ENCODE measurements at regions not wholly inside any gene's neighbourhood (a gene's known extent, or its start where the extent isn't known, plus 50 kb on each side); places are given as distances from the start of the nearest gene placed in this dataset.

GRCh38 chr5:125050926-125051325 is 304.5 kb upstream of the ZNF608 start:
- Histone ChIP-seq H4K8ac (ENCODE audit: low read depth, low read length) (no peak overlapping the region), H3K23ac (ENCODE audit: low read length) (no peak overlapping the region)

GRCh38 chr5:125052584-125052983 is 306.1 kb upstream of the ZNF608 start:
- Histone ChIP-seq H3K9me3 (ENCODE audit: insufficient read depth, low read depth, low read length) (no peaks in the 10 kb centered on the region), H3K23ac (ENCODE audit: low read length) (no peak overlapping the region), H3K27ac (ENCODE audit: low read depth, low read length) (no peak overlapping the region), H2AK5ac (ENCODE audit: low read length) (no peak overlapping the region), H3K9ac (ENCODE audit: low read length) (no peak overlapping the region), H3K4me3 (ENCODE audit: low read depth, low read length) (no peak overlapping the region), H3K79me2 (ENCODE audit: control insufficient read depth, insufficient read depth, low read length, poor library complexity) (no peaks in the 10 kb centered on the region), H2BK12ac (ENCODE audit: low read length) (no peak overlapping the region), H4K12ac (ENCODE audit: low read depth, low read length) (no peak overlapping the region), H3K36me3 (ENCODE audit: control insufficient read depth in 1 of 2, insufficient read depth in 2 of 2, low read length in 2 of 2) (no peaks in the 10 kb centered on the region), H3K79me1 (ENCODE audit: low read length) (no peaks in the 10 kb centered on the region), H3K14ac (ENCODE audit: low read length) (no peak overlapping the region), H4K8ac (ENCODE audit: low read depth, low read length) (no peak overlapping the region), H2AFZ (ENCODE audit: insufficient read depth, low read length, poor library complexity) (no peak overlapping the region), H4K91ac (ENCODE audit: low read depth, low read length) (no peak overlapping the region), H3K18ac (ENCODE audit: low read length) (no peak overlapping the region), H3K4me1 (ENCODE audit: control insufficient read depth in 1 of 2, insufficient read depth in 2 of 2, low read length in 2 of 2) (no peaks in the 10 kb centered on the region), H3K4ac (ENCODE audit: low read depth, low read length) (no peak overlapping the region), H3K27me3 (ENCODE audit: insufficient read depth, low read length) (no peaks in the 10 kb centered on the region), H3K4me2 (ENCODE audit: low read length) (no peak overlapping the region), H2BK5ac (ENCODE audit: low read depth, low read length, poor library complexity) (no peak overlapping the region), H2BK120ac (ENCODE audit: insufficient read depth, low read length, poor library complexity) (no peak overlapping the region)
- no CpG with 5 or more reads among the region's 7 CpGs for whole genome bisulfite sequencing (ENCODE audit: extremely low coverage, insufficient coverage, insufficient read length)
- DNase-seq = no peak

More at GRCh38 chr5:125050926-125051325, 304.5 kb upstream of the ZNF608 start:
- no peak for DNase-seq
- Histone ChIP-seq H3K36me3 (ENCODE audit: control insufficient read depth in 1 of 2, insufficient read depth in 2 of 2, low read length in 2 of 2) (no peaks in the 10 kb centered on the region), H3K14ac (ENCODE audit: low read length) (no peak overlapping the region), H3K4me3 (ENCODE audit: low read depth, low read length) (no peak overlapping the region), H3K4me2 (ENCODE audit: low read length) (no peak overlapping the region), H2AFZ (ENCODE audit: insufficient read depth, low read length, poor library complexity) (no peak overlapping the region), H2BK5ac (ENCODE audit: low read depth, low read length, poor library complexity) (no peak overlapping the region), H3K4me1 (ENCODE audit: control insufficient read depth in 1 of 2, insufficient read depth in 2 of 2, low read length in 2 of 2) (no peaks in the 10 kb centered on the region), H2BK120ac (ENCODE audit: insufficient read depth, low read length, poor library complexity) (no peak overlapping the region), H3K9ac (ENCODE audit: low read length) (no peak overlapping the region), H3K27me3 (ENCODE audit: insufficient read depth, low read length) (no peaks in the 10 kb centered on the region), H2BK12ac (ENCODE audit: low read length) (no peak overlapping the region), H3K27ac (ENCODE audit: low read depth, low read length) (no peak overlapping the region), H3K18ac (ENCODE audit: low read length) (no peak overlapping the region), H3K79me1 (ENCODE audit: low read length) (no peaks in the 10 kb centered on the region), H2AK5ac (ENCODE audit: low read length) (no peak overlapping the region), H3K79me2 (ENCODE audit: control insufficient read depth, insufficient read depth, low read length, poor library complexity) (no peaks in the 10 kb centered on the region), H3K4ac (ENCODE audit: low read depth, low read length) (no peak overlapping the region), H3K9me3 (ENCODE audit: insufficient read depth, low read depth, low read length) (no peaks in the 10 kb centered on the region), H4K12ac (ENCODE audit: low read depth, low read length) (no peak overlapping the region), H4K91ac (ENCODE audit: low read depth, low read length) (no peak overlapping the region)
- WGBS (ENCODE audit: extremely low coverage, insufficient coverage, insufficient read length) = no CpG with 5 or more reads among the region's 1 CpG

GRCh38 chr5:125053179-125053578 is 306.7 kb upstream of the ZNF608 start:
- WGBS (ENCODE audit: extremely low coverage, insufficient coverage, insufficient read length) = no CpG with 5 or more reads among the region's 1 CpG

GRCh38 chr5:125054146-125054545 is 307.7 kb upstream of the ZNF608 start:
- no peak overlapping the region for H2BK5ac ChIP-seq (ENCODE audit: low read depth, low read length, poor library complexity)
- H2BK120ac ChIP-seq (ENCODE audit: insufficient read depth, low read length, poor library complexity) = no peak overlapping the region
- no peaks in the 10 kb centered on the region for H3K79me2 ChIP-seq (ENCODE audit: control insufficient read depth, insufficient read depth, low read length, poor library complexity)
- no peak overlapping the region for H3K9ac ChIP-seq (ENCODE audit: low read length)
- no peak overlapping the region for H3K14ac ChIP-seq (ENCODE audit: low read length)
- H3K23ac ChIP-seq (ENCODE audit: low read length) = no peak overlapping the region
- H4K91ac ChIP-seq (ENCODE audit: low read depth, low read length) = no peak overlapping the region
- H3K4me2 ChIP-seq (ENCODE audit: low read length) = no peak overlapping the region
- no peak overlapping the region for H3K27ac ChIP-seq (ENCODE audit: low read depth, low read length)
- DNase-seq = no peak
- no peaks in the 10 kb centered on the region for H3K9me3 ChIP-seq (ENCODE audit: insufficient read depth, low read depth, low read length)
- H3K18ac ChIP-seq (ENCODE audit: low read length) = no peak overlapping the region
- no peaks in the 10 kb centered on the region for H3K79me1 ChIP-seq (ENCODE audit: low read length)
- H4K12ac ChIP-seq (ENCODE audit: low read depth, low read length) = no peak overlapping the region
- no peak overlapping the region for H2BK12ac ChIP-seq (ENCODE audit: low read length)
- no peak overlapping the region for H2AK5ac ChIP-seq (ENCODE audit: low read length)
- H4K8ac ChIP-seq (ENCODE audit: low read depth, low read length) = no peak overlapping the region
- H2AFZ ChIP-seq (ENCODE audit: insufficient read depth, low read length, poor library complexity) = no peak overlapping the region
- no peak overlapping the region for H3K4me3 ChIP-seq (ENCODE audit: low read depth, low read length)
- H3K27me3 ChIP-seq (ENCODE audit: insufficient read depth, low read length) = no peaks in the 10 kb centered on the region
- no peak overlapping the region for H3K4ac ChIP-seq (ENCODE audit: low read depth, low read length)
- no peaks in the 10 kb centered on the region for H3K36me3 ChIP-seq (ENCODE audit: control insufficient read depth in 1 of 2, insufficient read depth in 2 of 2, low read length in 2 of 2)
- WGBS (ENCODE audit: extremely low coverage, insufficient coverage, insufficient read length) = no CpG with 5 or more reads among the region's 4 CpGs
- H3K4me1 ChIP-seq (ENCODE audit: control insufficient read depth in 1 of 2, insufficient read depth in 2 of 2, low read length in 2 of 2) = no peaks in the 10 kb centered on the region

More at GRCh38 chr5:125053179-125053578, 306.7 kb upstream of the ZNF608 start:
- no peaks in the 10 kb centered on the region for H3K9me3 ChIP-seq (ENCODE audit: insufficient read depth, low read depth, low read length)
- H4K12ac ChIP-seq (ENCODE audit: low read depth, low read length) = no peak overlapping the region
- no peak for DNase-seq
- H3K27ac ChIP-seq (ENCODE audit: low read depth, low read length) = no peak overlapping the region
- no peak overlapping the region for H2BK120ac ChIP-seq (ENCODE audit: insufficient read depth, low read length, poor library complexity)
- no peaks in the 10 kb centered on the region for H3K36me3 ChIP-seq (ENCODE audit: control insufficient read depth in 1 of 2, insufficient read depth in 2 of 2, low read length in 2 of 2)
- H3K4ac ChIP-seq (ENCODE audit: low read depth, low read length) = no peak overlapping the region
- no peak overlapping the region for H3K23ac ChIP-seq (ENCODE audit: low read length)
- no peak overlapping the region for H3K14ac ChIP-seq (ENCODE audit: low read length)
- no peak overlapping the region for H2BK12ac ChIP-seq (ENCODE audit: low read length)
- H2AK5ac ChIP-seq (ENCODE audit: low read length) = no peak overlapping the region
- H3K9ac ChIP-seq (ENCODE audit: low read length) = no peak overlapping the region
- H3K18ac ChIP-seq (ENCODE audit: low read length) = no peak overlapping the region
- H4K8ac ChIP-seq (ENCODE audit: low read depth, low read length) = no peak overlapping the region
- H2AFZ ChIP-seq (ENCODE audit: insufficient read depth, low read length, poor library complexity) = no peak overlapping the region
- no peaks in the 10 kb centered on the region for H3K4me1 ChIP-seq (ENCODE audit: control insufficient read depth in 1 of 2, insufficient read depth in 2 of 2, low read length in 2 of 2)
- no peak overlapping the region for H4K91ac ChIP-seq (ENCODE audit: low read depth, low read length)
- H2BK5ac ChIP-seq (ENCODE audit: low read depth, low read length, poor library complexity) = no peak overlapping the region
- H3K27me3 ChIP-seq (ENCODE audit: insufficient read depth, low read length) = no peaks in the 10 kb centered on the region
- H3K79me1 ChIP-seq (ENCODE audit: low read length) = no peaks in the 10 kb centered on the region
- no peak overlapping the region for H3K4me3 ChIP-seq (ENCODE audit: low read depth, low read length)
- H3K79me2 ChIP-seq (ENCODE audit: control insufficient read depth, insufficient read depth, low read length, poor library complexity) = no peaks in the 10 kb centered on the region
- H3K4me2 ChIP-seq (ENCODE audit: low read length) = no peak overlapping the region
